B cell (primary cell): ENCODE measurements at regions not wholly inside any gene's neighbourhood (a gene's known extent, or its start where the extent isn't known, plus 50 kb on each side); places are given as distances from the start of the nearest gene placed in this dataset.

Experiments
- ATAC-seq: fragments of 200-7000 bp; cut with Tn5 transposase; one replicate; pipeline ENCODE4 v1.10.0; 2021; ENCODE audit warnings: low read depth, mild to moderate bottlenecking, moderate number of reproducible peaks, moderate library complexity
- CTCF ChIA-PET: fragments of 350-600 bp; sonication (Branson Sonifier 250); formaldehyde crosslinking; loops from one replicate; lab custom pipeline; 2021; ENCODE audit warnings: antibody characterized with exemption, inconsistent platforms; lab: Charles Lee
- POLR2A ChIA-PET: fragments of 350-600 bp; sonication (Branson Sonifier 250); formaldehyde crosslinking; loops from one replicate; lab custom pipeline; 2021; ENCODE audit warnings: antibody characterized with exemption; lab: Charles Lee
- DNase-seq: peaks from one replicate; pipeline ENCODE4 v3.0.0; 2013
- H2AFZ ChIP-seq: 2 replicates; pipeline ENCODE4 v1.6.1; 2012; ENCODE audit warnings: mild to moderate bottlenecking, low read depth, low read length; ENCODE audit not compliant: insufficient read depth, poor library complexity, severe bottlenecking
- H3K27ac ChIP-seq, 2 donors: 1 replicate in 1 of 2; 2 replicates in 1 of 2; pipeline ENCODE4 v1.5.1; 2012 to 2013; ENCODE audit warnings: low read length in 2 of 2, mild to moderate bottlenecking in 2 of 2, moderate library complexity in 1 of 2
- H3K27me3 ChIP-seq, 4 experiments: fragments of 200-600 bp in 1 of 4; sonication (generic) in 1 of 4; replicated peaks in 1 of 4; 1 replicate in 2 of 4; 2 replicates in 2 of 4; pipeline versions ENCODE4 v1.6.1 to v1.7.0; 2013 to 2016; ENCODE audit warnings: low read length in 3 of 4, mild to moderate bottlenecking in 2 of 4, mixed read lengths in 1 of 4, moderate library complexity in 1 of 4; ENCODE audit not compliant: insufficient read depth in 4 of 4, control insufficient read depth in 3 of 4; ENCODE audit errors: control extremely low read depth in 1 of 4
- H3K36me3 ChIP-seq, 2 experiments: replicated peaks in 1 of 2; 1 replicate in 1 of 2; 2 replicates in 1 of 2; pipeline versions ENCODE4 v1.6.1 to v1.7.1; 2013; ENCODE audit warnings: low read length in 1 of 2; ENCODE audit not compliant: insufficient read depth in 2 of 2, control insufficient read depth in 1 of 2; ENCODE audit errors: control extremely low read depth in 1 of 2, extremely low read depth in 1 of 2
- H3K4me1 ChIP-seq, 2 donors: fragments of 200-600 bp in 1 of 2; sonication (generic) in 1 of 2; 1 replicate in 1 of 2; 2 replicates in 1 of 2; pipeline versions ENCODE4 v1.5.1 to v1.6.1; 2013 to 2017; ENCODE audit warnings: low read length in 2 of 2; ENCODE audit not compliant: control insufficient read depth in 2 of 2, insufficient read depth in 2 of 2
- H3K4me2 ChIP-seq: replicated peaks from 2 replicates; pipeline ENCODE3; 2012; ENCODE audit warnings: mild to moderate bottlenecking, low read depth, low read length; ENCODE audit not compliant: poor library complexity, severe bottlenecking
- H3K4me3 ChIP-seq, 5 experiments: fragments of 200-600 bp in 1 of 5; sonication (generic) in 1 of 5; 1 replicate in 3 of 5; 2 replicates in 2 of 5; pipeline versions ENCODE4 v1.5.1 to v1.7.0; 2011 to 2016; ENCODE audit warnings: low read length in 4 of 5, mild to moderate bottlenecking in 4 of 5, low read depth in 2 of 5, control low read depth in 1 of 5, moderate library complexity in 1 of 5; ENCODE audit not compliant: insufficient read depth in 1 of 5; ENCODE audit errors: control extremely low read depth in 1 of 5, extremely low read depth in 1 of 5
- H3K79me2 ChIP-seq: fragments of 200-600 bp; sonication (generic); one replicate; pipeline ENCODE4 v1.6.0; 2016; ENCODE audit warnings: low read length; ENCODE audit not compliant: control insufficient read depth, insufficient read depth
- H3K9ac ChIP-seq: fragments of 200-600 bp; sonication (generic); 2 replicates; pipeline ENCODE4 v1.6.1; 2017; ENCODE audit warnings: mild to moderate bottlenecking, low read length, moderate library complexity
- H3K9me3 ChIP-seq, 3 donors: one replicate each; pipeline versions ENCODE4 v1.6.1 to v1.7.1; 2013; ENCODE audit warnings: low read length in 2 of 3; ENCODE audit not compliant: control insufficient read depth in 2 of 3, insufficient read depth in 1 of 3; ENCODE audit errors: control extremely low read depth in 1 of 3
- H4K20me1 ChIP-seq: 2 replicates; pipeline ENCODE4 v1.6.0; 2012; ENCODE audit warnings: mild to moderate bottlenecking, low read length; ENCODE audit not compliant: insufficient read depth, control insufficient read depth, poor library complexity, severe bottlenecking
- H3K27ac Mint-ChIP-seq: one replicate; pipeline ENCODE4 v1.8.0; 2021; ENCODE audit warnings: mixed read lengths
- H3K27me3 Mint-ChIP-seq: one replicate; pipeline ENCODE4 v1.8.0; 2021; ENCODE audit warnings: mixed read lengths
- H3K4me1 Mint-ChIP-seq: one replicate; pipeline ENCODE4 v1.8.0; 2021; ENCODE audit warnings: mixed read lengths
- H3K4me3 Mint-ChIP-seq: one replicate; pipeline ENCODE4 v1.8.0; 2021; ENCODE audit warnings: mixed read lengths
- H3K9me3 Mint-ChIP-seq: one replicate; pipeline ENCODE4 v1.8.0; 2022; ENCODE audit warnings: mixed read lengths; ENCODE audit not compliant: insufficient read depth
- CTCF ChIP-seq: fragments of 200-600 bp; IDR thresholded peaks from one replicate; pipeline ENCODE4 v1.8.0; 2022; ENCODE audit warnings: antibody characterized with exemption, mild to moderate bottlenecking
- EZH2 ChIP-seq: IDR thresholded peaks from 2 replicates; pipeline ENCODE4 v1.6.1; 2012; ENCODE audit warnings: borderline replicate concordance, low read depth, mild to moderate bottlenecking, moderate library complexity, low read length; ENCODE audit not compliant: insufficient read depth, poor library complexity, severe bottlenecking
- WGBS: methylation state at CpG from one replicate; pipeline ENCODE4 v1.1.5; 2013; ENCODE audit warnings: missing lambda C conversion rate; ENCODE audit not compliant: insufficient coverage; 5-methylcytosine and 5-hydroxymethylcytosine counted together
- intact Hi-C: fragments of 100-400 bp; cut with micrococcal nuclease; formaldehyde crosslinking; loops from one replicate; pipeline ENCODE4 v1.10.0; 2022

GRCh38 chr17:77892469-77893143, 65.9 kb upstream of the TNRC6C start:
- Mint-ChIP-seq H3K4me1 (peaks cover 37% of the 10 kb centered on the region), H3K27ac (peak overlapping the region; percentile 15), H3K9me3 (no peaks in the 10 kb centered on the region), H3K27me3 (peaks cover 33% of the 10 kb centered on the region), H3K4me3 (peak overlapping the region; percentile 29)
- H3K27ac ChIP-seq: no peak overlapping the region
- no peak for ATAC-seq
- 87% methylated on average over 18 of the region's 22 CpGs for WGBS
- no peaks in the 10 kb centered on the region for H3K36me3 ChIP-seq
- H4K20me1 ChIP-seq: peaks cover 11% of the 10 kb centered on the region
- no peak for DNase-seq
- no peak overlapping the region for H3K4me3 ChIP-seq
- CTCF ChIA-PET: no interaction called here
- no peak overlapping the region for H3K9ac ChIP-seq
- POLR2A ChIA-PET: interaction anchor here (1.0 kb wide), 1 partner anchor 22 kb away, joined by 3 read pairs; no protein-coding TSS in a partner anchor
- TF ChIP-seq EZH2 (no peak), CTCF (peak; percentile 31)
- H3K27me3 ChIP-seq: peaks cover 0 to 43% (median 22%) of the 10 kb centered on the region in 4 experiments
- peak overlapping the region; percentile 56 for H3K4me2 ChIP-seq
- H3K9me3 ChIP-seq: peaks cover 0 to 11% (median 0%) of the 10 kb centered on the region in 3 donors
- H3K4me1 ChIP-seq: peaks cover 43 to 44% of the 10 kb centered on the region in 2 donors
- no peak overlapping the region for H2AFZ ChIP-seq
- intact Hi-C loops: no loop called here
- no peaks in the 10 kb centered on the region for H3K79me2 ChIP-seq
